Left ventricle myocardium superior (tissue), 1 donor: ENCODE measurements at regions not wholly inside any gene's neighbourhood (a gene's known extent, or its start where the extent isn't known, plus 50 kb on each side); places are given as distances from the start of the nearest gene placed in this dataset.
A peak's percentile ranks its signal among the peaks of the same experiment; 100 is the strongest.

Experiments used
- ATAC-seq: fragments of 200-7000 bp; cut with Tn5 transposase; one replicate; pipeline ENCODE4 v1.9.1; 2020; ENCODE audit warnings: mild to moderate bottlenecking, moderate library complexity
- DNase-seq: peaks from one replicate; pipeline ENCODE4 v3.0.0-alpha.2; 2020
- intact Hi-C: fragments of 100-400 bp; cut with micrococcal nuclease; formaldehyde crosslinking; loops from one replicate; pipeline ENCODE4 v1.11.0; 2022
- donor health status: DM: no; HTN: yes; CAD: no; lungs with severe emphysema.

DNA sequence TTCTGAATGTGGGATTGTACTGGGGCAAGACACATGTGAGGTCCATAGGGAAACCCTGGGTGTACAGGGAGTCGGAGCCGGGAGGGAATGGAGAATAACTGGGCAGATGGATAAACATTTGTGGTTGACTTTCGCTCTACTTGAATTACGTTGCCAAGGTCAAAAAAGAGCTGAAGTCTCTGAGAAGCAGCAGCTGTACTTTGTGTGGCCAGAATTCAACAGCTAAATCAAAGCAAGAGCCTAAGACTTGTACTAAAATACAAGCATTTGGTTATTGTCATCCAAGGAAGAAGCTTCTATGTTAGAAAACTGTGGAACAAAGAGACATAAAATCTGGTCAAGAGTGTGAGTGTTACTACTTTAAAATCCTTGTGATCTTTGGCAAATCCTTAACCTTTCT, 457.2 kb downstream of the ARL4A start:
- DNase-seq (no peak), ATAC-seq (peak; percentile 77)
- intact Hi-C loops, result no loop called here

DNA sequence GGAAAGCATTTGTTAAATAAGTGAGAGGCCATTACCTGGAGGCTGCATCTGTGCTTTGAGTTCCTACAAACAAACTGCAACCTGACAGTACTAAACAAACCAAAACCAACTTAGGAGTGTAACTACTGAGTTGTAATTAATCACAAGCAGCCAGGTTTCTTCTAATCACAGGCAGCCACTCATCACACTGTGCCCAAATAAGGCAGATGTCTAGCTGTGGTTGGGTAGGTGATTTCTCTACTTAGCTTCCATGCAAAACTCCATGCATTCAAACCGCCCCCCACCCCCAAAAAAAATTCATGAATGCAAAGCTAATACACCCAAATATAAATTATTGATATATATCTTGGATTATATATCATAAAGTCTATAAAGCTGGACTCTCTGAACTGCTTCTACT, 461.1 kb downstream of the ARL4A start:
- ATAC-seq (no peak), DNase-seq (no peak)
- intact Hi-C loops, result no loop called here

DNA sequence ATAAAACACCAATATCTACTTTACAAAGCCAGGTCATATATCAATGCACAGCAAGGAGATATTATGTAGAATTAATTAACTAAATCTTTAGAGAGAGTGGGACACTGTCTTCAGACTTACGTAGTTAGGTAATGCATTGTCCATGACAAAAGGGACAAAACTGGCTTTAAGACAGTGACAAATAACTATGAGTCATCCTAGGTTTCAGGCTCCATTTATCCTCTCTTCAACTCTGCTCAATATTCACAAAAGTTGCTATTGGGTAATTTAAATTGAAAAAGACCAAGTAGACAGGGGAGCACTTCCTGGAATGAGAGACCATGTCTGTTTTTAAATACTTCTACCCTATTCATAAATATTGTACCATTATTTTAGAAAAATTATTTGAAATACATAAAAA, 464.5 kb downstream of the ARL4A start:
- ATAC-seq (no peak), DNase-seq (no peak)
- intact Hi-C loops, result no loop called here

DNA sequence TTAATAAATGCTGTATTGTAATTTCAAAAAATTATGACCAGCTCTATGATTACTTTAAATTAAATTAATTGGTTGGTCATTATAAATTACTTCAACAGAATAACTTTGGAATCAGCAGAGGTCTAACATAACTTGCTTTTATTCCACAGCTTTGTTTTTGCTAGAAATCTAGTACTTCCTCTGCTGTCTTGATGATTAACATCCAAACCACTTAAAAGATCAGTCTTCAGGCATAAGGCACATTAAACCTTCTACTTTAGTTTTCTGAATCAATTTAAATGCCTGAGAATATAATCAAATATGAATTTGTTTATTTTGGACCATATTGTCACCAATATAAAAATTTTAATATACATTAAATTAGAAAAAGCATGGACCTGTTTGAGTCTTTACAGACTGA, 465.3 kb downstream of the ARL4A start:
- ATAC-seq, result no peak
- intact Hi-C loops, result no loop called here
- DNase-seq, result no peak

DNA sequence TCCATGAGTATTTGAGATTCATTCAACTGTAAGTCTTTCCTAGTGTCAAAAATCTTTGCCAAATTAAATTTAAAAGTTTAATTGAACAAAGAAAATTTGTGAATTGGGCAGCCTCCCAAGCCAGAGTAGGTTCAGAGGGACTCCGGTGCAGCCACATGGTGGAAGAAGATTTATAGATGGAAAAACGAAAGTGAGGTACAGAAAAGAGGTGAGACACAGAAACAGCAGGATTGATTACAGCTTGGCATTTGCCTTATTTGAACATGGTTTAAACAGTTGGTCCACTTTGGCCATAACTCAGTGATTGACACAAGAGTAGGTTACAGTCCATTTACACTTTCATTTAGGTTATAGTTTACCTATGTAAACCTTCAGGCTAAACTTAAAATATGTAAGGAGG, 465.8 kb downstream of the ARL4A start:
- DNase-seq (no peak), ATAC-seq (no peak)
- intact Hi-C loops, result no loop called here

DNA sequence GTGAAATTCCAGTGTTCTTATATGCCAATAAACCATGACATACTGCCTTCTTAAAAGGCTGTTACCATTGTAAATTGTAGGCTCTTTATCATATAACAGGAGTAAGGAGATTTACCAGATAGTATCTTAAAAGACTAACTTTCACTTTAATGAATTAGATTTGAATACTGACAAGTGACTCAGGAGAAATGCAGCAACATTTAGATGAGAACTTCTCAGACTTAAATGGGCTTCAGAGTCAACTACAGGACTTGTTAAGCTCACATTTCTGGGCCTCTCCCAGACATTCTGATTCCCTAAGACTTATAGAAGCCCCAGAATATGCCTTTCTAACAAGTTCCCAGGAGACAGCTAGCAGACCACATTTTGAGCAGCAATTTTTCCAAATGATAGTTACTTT, 466.3 kb downstream of the ARL4A start:
- intact Hi-C loops, result no loop called here
- no peak for DNase-seq
- no peak for ATAC-seq

DNA sequence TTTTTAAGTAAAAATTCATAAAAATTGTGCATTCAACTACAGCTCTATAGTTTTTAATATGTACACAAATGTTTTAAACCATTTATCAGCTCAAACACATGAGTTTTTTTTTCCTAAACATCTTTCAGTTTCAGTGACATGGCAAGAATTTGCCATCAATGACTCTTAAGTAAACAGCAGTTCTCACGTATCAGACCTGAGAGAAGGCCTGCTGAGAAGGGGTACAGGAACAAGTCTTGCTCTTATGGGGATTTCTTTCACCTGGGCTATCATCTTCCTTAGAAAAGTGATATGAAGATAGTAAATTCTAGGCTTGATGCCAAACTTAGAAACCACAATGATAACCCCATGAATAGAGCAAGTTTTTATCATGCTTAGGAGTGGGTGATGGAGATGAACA, 467.8 kb downstream of the ARL4A start:
- ATAC-seq, result no peak
- no peak for DNase-seq
- intact Hi-C loops, result no loop called here

DNA sequence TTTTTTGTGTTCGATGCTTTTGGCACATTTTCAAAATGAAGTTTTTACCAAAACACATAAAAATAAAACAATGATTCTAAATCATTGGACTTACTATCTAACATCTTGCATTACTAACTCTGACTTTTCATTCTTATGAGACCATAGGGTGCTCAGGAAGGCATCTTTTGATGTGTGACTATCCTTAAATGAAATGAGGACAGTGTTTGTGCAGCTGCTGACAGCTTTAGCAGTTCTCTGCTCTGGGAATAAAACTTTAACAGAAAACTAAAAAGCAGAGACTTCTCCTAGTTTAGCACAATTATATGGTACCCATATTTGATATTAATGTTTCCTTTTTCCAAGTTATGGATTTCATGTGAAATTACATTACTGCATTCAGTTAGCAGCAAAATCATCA, 471.6 kb downstream of the ARL4A start:
- no peak for ATAC-seq
- DNase-seq, result no peak
- intact Hi-C loops, result no loop called here

DNA sequence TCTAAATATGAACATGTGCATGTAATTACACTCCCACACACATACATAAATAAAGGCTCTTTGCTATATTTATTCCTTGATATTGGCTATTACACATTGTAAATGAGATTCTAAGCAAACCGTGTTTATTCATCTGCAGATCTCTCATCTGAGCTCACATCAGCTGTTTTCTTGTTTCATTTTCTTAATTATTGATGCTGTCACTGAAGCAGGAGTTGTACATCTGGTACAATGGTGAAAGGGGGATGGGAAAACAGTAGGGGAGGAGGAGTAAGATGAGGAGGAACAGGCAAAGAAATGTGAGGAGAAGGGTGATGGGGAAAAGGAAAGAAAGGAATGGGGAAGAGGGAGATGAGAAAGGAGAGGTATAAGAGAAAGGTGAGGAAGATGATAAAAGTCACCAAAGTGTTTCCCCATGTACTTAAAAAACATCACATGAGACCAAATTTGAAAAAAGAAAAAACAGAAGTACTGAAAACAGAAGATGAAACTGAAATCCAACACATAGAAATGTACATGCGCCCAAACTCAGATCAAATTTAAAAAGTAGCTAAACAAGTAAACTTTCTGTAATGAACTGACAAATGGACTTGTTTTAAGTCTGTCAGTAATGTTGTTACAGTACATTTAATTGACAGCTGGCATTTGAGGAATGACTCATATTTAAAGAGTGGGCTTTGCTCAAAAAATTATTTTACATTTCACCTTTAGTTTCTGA, 472.2 kb downstream of the ARL4A start:
- no peak for DNase-seq
- ATAC-seq, result no peak
- intact Hi-C loops, result no loop called here

DNA sequence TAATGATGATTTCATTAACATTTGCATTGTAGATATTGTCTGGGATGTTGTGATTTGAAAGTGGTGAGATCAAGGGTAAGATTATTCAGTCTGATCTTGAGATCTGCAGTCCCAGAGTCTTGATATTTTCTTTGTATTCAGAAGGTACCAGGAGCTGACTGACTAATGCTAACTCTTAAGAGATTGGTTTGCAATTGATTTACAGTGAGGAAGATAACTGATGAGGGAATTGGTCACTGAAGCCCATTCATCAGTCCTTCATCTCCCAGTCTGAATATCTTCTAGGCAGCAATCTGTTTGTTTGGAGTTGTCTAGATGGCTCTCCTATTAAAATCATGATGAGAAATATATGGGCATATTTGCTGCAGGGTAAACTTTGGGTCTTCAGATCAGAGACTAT, 473.7 kb downstream of the ARL4A start:
- ATAC-seq, result no peak
- DNase-seq, result no peak
- intact Hi-C loops, result no loop called here

DNA sequence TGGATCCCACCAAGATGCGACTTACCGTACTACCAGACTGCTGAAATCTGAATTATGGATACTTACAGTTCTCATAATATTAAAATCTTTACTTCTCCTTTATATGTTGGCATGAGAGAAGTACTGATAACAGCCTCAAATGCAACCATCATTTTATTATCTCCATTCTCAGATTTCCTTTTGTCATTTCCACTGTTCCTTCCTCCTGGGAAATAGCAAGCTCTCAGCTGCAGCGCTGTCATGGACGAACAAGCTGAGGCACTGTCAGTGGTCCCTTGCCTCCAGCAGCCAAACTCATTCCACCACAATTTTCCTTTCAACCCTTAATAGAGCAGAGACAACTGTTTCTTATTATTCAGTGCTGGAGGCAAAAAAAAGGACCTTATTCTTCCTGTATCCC, 478.4 kb downstream of the ARL4A start:
- DNase-seq, result no peak

DNA sequence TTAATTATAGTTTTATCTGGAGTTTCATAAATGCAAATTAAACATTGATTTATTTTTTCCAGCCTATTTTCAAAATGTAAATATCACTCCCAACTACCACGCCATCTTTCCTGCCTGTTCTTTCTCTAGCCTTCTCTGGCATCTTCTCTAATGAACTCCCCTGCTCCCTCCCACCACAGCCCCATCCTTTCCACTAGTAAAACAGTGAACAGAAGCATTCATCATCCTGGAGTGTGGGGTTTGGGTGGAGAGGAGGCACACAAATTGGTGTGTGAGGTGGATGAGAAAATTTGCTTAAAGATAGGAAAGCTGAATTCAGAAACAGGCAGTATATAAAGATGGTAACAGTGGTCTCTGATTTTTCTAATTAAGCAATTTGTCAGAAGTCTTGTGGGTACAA, 479.4 kb downstream of the ARL4A start:
- intact Hi-C loops, result no loop called here
- DNase-seq (no peak), ATAC-seq (no peak)

More for the DNA sequence above, 478.4 kb downstream of the ARL4A start:
- no peak for ATAC-seq
- intact Hi-C loops, result no loop called here

DNA sequence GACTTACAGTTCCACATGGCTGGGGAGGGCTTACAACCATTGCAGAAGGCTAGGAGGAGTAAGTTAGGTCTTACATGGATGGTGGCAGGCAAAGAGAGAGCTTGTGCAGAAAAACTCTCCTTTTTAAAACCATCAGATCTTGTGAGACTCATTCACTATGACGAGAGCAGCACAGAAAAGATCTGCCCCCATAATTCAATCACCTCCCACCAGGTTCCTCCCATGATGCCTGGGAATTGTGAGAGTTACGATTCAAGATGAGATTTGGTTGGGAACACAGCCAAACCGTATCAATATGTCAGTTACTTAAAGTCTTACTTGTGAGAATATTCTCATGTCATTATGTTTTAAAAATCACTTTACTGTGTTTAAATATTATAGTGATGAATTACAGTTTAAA, 481.9 kb downstream of the ARL4A start:
- intact Hi-C loops, result no loop called here
- DNase-seq, result no peak
- ATAC-seq, result no peak

DNA sequence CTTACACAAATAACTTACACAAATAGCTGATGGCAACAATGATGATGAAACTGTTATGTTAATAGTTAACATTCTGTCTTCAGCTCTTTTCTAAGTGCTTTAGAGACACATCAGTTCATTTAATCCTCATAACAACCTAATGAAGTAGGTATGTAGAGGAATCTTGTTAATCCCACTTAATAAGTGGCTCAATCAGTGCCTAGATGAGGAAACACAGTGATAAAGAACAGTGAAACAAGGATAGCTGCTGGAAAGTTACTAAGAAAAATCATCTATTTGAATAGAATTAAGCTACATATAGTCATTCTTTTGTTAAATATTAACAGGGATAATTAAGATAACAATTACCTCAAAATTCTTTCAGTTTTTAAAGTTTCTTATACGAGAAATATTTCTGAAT, 487.6 kb downstream of the ARL4A start:
- intact Hi-C loops, result no loop called here
- no peak for ATAC-seq

DNA sequence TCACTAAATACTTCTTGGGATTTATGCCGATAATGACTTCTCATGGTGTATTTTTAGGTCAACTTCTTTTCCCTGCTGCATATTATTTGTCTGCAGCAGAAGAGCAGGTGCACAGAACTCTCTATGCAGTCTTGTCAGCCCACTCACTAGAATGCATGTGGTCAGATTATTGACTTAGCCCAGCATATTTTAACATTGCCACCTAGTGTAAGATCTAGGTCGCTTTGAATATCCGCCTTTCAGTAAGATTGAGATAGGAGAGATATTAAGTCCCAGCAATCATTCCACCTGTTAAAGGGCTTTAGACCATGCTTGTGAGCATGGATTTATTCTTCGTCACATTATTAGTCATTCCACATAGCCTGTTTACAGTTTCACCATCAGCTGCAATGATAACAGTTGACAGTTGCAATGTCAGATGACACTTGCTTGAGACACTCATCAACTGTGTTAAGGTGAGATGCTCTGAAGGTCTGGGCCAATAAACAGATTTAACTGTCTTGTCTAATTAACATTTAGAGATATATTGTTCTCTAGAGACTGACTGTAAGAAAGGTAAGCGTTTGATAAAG, 491.7 kb downstream of the ARL4A start:
- intact Hi-C loops, result no loop called here
- ATAC-seq (peak; percentile 53), DNase-seq (no peak)

More for the DNA sequence above, 487.6 kb downstream of the ARL4A start:
- no peak for DNase-seq

DNA sequence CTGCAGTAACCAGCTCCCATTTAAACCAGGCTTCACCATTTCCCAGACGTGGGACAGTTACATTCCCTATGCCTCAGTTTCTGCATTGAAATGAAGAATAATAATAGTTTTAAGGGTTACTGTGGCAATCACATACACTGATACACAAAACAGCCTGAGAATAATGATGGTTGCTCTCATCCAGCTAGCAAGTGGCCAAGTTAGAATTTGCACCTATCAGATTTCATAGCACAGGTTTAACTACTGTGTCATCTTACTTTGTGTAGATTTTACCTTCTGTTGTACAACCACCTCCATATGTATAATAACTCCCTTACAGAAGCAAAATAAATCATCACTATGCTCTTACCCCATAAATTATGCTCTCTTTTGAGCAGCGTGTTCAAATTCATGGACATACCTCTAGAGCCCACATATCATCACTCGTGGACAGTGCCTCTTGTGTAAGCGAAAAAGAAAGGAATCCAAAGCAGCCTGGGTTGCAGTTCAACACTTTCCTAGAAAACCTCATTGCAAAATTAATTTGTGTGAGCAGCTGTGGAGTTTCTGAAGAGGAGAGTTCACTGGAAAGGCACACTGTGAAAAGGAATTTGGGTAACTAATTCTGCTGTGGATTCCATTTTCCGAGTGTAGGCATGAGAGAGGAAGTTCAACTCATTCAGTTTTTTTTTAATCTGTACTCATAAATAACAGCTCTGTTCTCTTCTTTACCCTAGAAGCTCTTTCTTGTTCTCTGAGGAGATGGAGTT, 492.5 kb downstream of the ARL4A start:
- DNase-seq (no peak), ATAC-seq (peak; percentile 59)
- intact Hi-C loops, result loop anchor here (5.0 kb wide), 1 partner anchor 498 kb away; no protein-coding TSS in a partner anchor

DNA sequence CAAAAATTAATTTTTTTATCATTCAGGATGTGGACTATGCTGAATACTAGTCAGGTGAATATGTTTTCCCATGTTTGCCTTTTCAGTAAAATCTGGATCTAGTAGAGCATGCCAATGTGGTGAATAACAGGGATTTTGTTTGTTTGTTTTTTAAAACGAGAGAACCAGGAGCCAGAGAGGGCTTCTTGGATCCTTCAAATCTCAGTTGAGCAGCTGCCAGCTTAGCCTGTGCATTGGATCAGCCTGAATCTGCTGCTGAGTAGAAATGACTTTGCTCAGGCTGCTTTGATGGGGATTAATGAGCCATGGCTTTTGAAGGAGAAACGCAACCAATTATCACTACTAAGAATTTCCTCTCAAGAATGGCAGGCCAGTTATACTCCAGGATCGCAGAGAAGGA, 493.8 kb downstream of the ARL4A start:
- intact Hi-C loops, result loop anchor here (5.0 kb wide), 1 partner anchor 499 kb away; no protein-coding TSS in a partner anchor
- ATAC-seq, result peak; percentile 41
- no peak for DNase-seq

DNA sequence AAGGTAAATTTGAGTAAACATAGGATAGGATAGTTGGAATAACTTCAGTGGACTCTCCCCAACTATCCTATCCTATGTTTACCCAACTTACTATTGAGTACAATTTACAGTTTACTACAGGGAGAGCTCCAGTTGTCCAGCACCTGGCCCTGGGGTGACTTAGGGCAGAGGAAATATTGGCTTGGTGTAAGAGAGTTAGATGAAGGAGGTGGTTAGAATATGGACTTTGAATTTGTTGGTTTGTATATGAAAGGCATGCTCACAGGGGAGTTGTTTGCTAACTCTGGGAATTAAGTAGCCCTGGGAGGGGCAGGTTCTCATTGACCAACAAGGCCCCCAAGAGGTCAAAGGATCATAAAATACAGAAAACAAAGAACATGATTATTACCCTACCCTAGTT, 497.7 kb downstream of the ARL4A start:
- intact Hi-C loops, result no loop called here
- ATAC-seq (no peak), DNase-seq (no peak)

DNA sequence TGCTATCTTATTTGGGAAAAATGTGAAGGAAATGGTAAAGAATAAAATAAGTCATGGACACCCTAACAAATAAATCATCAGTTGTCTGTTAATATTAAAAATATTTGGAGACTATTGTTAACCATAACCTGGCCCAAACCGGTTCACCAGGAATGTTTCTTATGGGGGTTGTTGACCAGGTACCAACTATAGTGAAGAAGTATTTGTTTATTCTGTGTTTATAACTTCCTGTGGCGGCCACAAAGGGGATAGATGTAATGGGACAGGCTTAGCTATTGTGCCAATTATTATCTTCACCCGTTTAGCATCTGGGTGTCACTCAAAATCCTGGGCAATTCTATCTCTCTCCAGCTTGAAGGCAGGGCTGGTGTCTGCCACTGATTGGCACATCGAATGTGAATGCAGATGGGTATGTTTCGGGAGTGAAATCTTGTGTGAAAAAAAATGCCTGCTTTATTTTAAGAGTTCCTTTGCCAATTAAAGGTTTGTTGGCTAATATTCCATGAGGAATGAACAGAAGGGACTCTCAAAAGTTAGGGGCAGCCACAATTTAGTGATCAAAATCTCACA, 500.9 kb downstream of the ARL4A start:
- intact Hi-C loops, result no loop called here
- no peak for DNase-seq
- no peak for ATAC-seq

DNA sequence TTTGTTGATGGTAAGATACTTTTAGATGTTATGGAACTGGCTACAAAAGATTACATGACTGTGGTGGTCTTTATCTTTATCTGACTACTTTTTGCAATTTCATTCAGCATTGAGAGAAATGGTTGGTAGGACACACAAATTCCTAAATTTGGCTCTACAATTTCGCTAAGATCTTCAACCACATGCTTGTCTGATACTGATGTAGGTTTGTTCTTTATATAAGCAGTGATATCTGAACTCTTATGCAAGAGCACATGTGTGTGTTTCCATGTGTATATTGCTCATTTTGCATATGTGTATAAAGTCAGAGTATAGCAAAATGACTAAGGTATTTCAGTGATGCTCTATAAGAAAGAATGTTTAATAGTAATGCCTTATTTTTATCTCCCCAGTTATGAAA, 501.5 kb downstream of the ARL4A start:
- ATAC-seq, result no peak
- intact Hi-C loops, result no loop called here
- no peak for DNase-seq
